C4-2B (cell line): ENCODE measurements at regions not wholly inside any gene's neighbourhood (a gene's known extent, or its start where the extent isn't known, plus 50 kb on each side); places are given as distances from the start of the nearest gene placed in this dataset.

Source experiments
- CTCF ChIP-seq: fragments of 450-650 bp; conservative IDR thresholded peaks from 2 replicates; pipeline ENCODE4 v1.5.1; 2017; ENCODE audit warnings: mild to moderate bottlenecking
- ZFX ChIP-seq: fragments of 450-650 bp; IDR thresholded peaks from 2 replicates; pipeline ENCODE4 v1.6.1; 2017

- TF ChIP-seq CTCF: no peak
- no peak for TF ChIP-seq ZFX
These were observed 132.2 kb upstream of the SPEF2 start for GRCh38 chr5:35485487-35485886.
